A673 (cell line): ENCODE measurements at regions not wholly inside any gene's neighbourhood (a gene's known extent, or its start where the extent isn't known, plus 50 kb on each side); places are given as distances from the start of the nearest gene placed in this dataset.

ENCODE experiments used
- BruUV-seq: library from RNA; stranded (reverse); fragments of 400-500 nt; replicated peaks from 2 replicates; lab custom pipeline; 2021; lab: Mats Ljungman, UMichigan
- CTCF ChIA-PET: fragments of 300-600 bp; sonication (Branson Sonifier 250); formaldehyde crosslinking; loops from one replicate; lab custom pipeline; 2022; ENCODE audit warnings: antibody characterized with exemption; lab: Charles Lee
- POLR2A ChIA-PET: fragments of 300-600 bp; sonication (Branson Sonifier 250); formaldehyde crosslinking; loops from one replicate; lab custom pipeline; 2022; ENCODE audit warnings: antibody characterized with exemption; ENCODE audit not compliant: low non-redundant PET; lab: Charles Lee
- DNase-seq: peaks from one replicate; pipeline ENCODE4 v3.0.0-alpha.2; 2015; ENCODE audit warnings: low spot score
- H3K27ac ChIP-seq: fragments of 200-600 bp; sonication (generic); 2 replicates; pipeline ENCODE4 v1.5.1; 2016; ENCODE audit warnings: mixed run types, low read depth, mild to moderate bottlenecking, mixed read lengths, antibody characterized with exemption, low read length; ENCODE audit not compliant: poor library complexity, severe bottlenecking
- H3K27me3 ChIP-seq: fragments of 200-600 bp; sonication (generic); replicated peaks from 2 replicates; pipeline ENCODE4 v1.6.1; 2017; ENCODE audit warnings: mixed run types, low read depth, mild to moderate bottlenecking, mixed read lengths, antibody characterized with exemption, low read length; ENCODE audit not compliant: insufficient read depth, poor library complexity
- H3K36me3 ChIP-seq: fragments of 200-600 bp; sonication (generic); 2 replicates; pipeline ENCODE4 v1.6.1; 2016; ENCODE audit warnings: mixed run types, mild to moderate bottlenecking, mixed read lengths, antibody characterized with exemption, low read length; ENCODE audit not compliant: insufficient read depth, poor library complexity, severe bottlenecking
- H3K4me1 ChIP-seq: fragments of 200-600 bp; sonication (generic); 2 replicates; pipeline ENCODE4 v1.6.1; 2017; ENCODE audit warnings: mixed run types, mild to moderate bottlenecking, mixed read lengths, antibody characterized with exemption, low read length; ENCODE audit not compliant: insufficient read depth, poor library complexity, severe bottlenecking
- H3K4me3 ChIP-seq: fragments of 200-600 bp; sonication (generic); 2 replicates; pipeline ENCODE4 v1.5.1; 2016; ENCODE audit warnings: low read depth, mixed run types, mild to moderate bottlenecking, mixed read lengths, low read length; ENCODE audit not compliant: poor library complexity, severe bottlenecking
- H3K9me3 ChIP-seq: fragments of 200-600 bp; sonication (generic); 2 replicates; pipeline ENCODE4 v1.6.1; 2016; ENCODE audit warnings: mixed run types, low read depth, mild to moderate bottlenecking, mixed read lengths, antibody characterized with exemption, low read length; ENCODE audit not compliant: poor library complexity, severe bottlenecking
- EZH2 ChIP-seq: fragments of 200-600 bp; sonication (generic); IDR thresholded peaks from 2 replicates; pipeline ENCODE4 v1.6.1; 2017; ENCODE audit warnings: borderline replicate concordance, low read depth, mild to moderate bottlenecking, mixed read lengths, antibody characterized with exemption, low read length; ENCODE audit not compliant: poor library complexity, severe bottlenecking
- intact Hi-C: fragments of 100-400 bp; cut with micrococcal nuclease; formaldehyde crosslinking; loops from one replicate; pipeline ENCODE4 v1.10.0; 2022; ENCODE audit not compliant: unreplicated experiment
- TF ChIP-seq, protein P1 (sequence below): fragments of 300-800, 200-600 bp; sonication (generic); conservative IDR thresholded peaks from 2 replicates; pipeline ENCODE4 v1.5.1; 2017; ENCODE audit warnings: low read depth, mild to moderate bottlenecking, antibody characterized with exemption, low read length, moderate library complexity, mixed read lengths

DNA sequence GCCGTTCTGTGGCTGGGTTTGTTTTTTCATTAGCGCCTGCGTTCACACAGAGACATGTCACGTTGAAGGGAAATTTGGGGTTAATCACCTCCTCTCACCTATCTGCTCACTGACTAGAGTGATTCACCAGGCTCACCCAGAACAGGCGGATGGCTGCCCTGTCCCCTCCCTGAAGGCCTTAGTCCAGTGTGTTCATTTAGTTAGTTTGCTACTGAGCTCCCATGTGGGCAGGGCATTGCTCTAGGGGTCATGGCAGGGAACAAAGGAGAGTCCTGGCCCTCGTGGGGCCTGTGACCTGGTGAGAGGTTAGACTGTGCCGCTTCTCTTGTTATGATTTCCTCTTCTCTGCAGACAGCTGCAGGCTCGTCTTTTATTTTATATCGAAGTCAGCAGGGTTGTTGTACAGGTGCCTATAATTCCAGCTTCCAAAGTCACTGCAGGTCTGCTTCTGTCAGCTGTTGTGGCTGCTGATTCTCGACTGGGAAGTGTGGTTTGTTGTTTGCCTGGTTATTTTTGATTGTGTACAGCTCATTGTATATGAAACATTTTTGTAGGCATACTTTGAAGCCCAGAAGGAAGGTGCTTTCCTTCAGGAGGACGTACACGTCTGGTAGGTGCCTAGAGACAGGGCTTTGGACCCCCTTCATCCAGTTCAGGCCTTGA, 73.4 kb upstream of the GSE1 start:
- Histone ChIP-seq H3K27me3 (no peaks in the 10 kb centered on the region), H3K4me1 (peaks cover 8% of the 10 kb centered on the region), H3K36me3 (no peaks in the 10 kb centered on the region), H3K4me3 (no peak overlapping the region), H3K27ac (no peak overlapping the region), H3K9me3 (peaks cover 11% of the 10 kb centered on the region)
- BruUV-seq: no TSS peak
- no peak for DNase-seq
- POLR2A ChIA-PET: no interaction called here
- intact Hi-C loops: no loop called here
- CTCF ChIA-PET: interaction anchor here (0.6 kb wide), 1 partner anchor 13 kb away, joined by 9 read pairs; no protein-coding TSS in a partner anchor
- TF ChIP-seq, protein P1, sequence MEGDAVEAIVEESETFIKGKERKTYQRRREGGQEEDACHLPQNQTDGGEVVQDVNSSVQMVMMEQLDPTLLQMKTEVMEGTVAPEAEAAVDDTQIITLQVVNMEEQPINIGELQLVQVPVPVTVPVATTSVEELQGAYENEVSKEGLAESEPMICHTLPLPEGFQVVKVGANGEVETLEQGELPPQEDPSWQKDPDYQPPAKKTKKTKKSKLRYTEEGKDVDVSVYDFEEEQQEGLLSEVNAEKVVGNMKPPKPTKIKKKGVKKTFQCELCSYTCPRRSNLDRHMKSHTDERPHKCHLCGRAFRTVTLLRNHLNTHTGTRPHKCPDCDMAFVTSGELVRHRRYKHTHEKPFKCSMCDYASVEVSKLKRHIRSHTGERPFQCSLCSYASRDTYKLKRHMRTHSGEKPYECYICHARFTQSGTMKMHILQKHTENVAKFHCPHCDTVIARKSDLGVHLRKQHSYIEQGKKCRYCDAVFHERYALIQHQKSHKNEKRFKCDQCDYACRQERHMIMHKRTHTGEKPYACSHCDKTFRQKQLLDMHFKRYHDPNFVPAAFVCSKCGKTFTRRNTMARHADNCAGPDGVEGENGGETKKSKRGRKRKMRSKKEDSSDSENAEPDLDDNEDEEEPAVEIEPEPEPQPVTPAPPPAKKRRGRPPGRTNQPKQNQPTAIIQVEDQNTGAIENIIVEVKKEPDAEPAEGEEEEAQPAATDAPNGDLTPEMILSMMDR: no peak
- TF ChIP-seq EZH2: no peak

DNA sequence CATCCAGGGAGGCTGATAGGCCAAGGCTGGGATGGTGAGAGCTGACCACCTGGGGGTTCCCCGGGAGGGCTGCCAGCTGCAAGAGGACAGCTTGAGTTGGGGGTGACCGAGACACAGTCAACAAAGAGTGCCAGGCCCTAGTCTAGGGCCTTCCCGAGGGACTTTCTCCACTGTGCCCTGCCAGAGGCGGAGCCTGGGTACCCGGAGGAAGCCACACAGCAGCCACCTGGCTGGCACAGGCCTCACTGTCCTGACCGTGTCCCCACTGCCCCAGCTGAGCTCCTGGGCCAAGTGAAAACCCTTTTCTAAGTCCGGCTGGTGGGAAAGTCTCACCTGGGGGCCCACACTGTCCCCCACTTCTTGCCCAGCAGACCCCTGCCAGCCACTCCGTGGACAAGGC, 71.9 kb upstream of the GSE1 start:
- H3K27ac ChIP-seq: no peak overlapping the region
- H3K4me1 ChIP-seq: peaks cover 4% of the 10 kb centered on the region
- no TSS peak for BruUV-seq
- no peaks in the 10 kb centered on the region for H3K27me3 ChIP-seq
- ChIA-PET POLR2A (no interaction called here), CTCF (no interaction called here)
- no peak overlapping the region for H3K4me3 ChIP-seq
- H3K36me3 ChIP-seq: no peaks in the 10 kb centered on the region
- peaks cover 11% of the 10 kb centered on the region for H3K9me3 ChIP-seq
- intact Hi-C loops: no loop called here
- no peak for DNase-seq
- TF ChIP-seq, protein P1: no peak
- TF ChIP-seq EZH2: no peak

DNA sequence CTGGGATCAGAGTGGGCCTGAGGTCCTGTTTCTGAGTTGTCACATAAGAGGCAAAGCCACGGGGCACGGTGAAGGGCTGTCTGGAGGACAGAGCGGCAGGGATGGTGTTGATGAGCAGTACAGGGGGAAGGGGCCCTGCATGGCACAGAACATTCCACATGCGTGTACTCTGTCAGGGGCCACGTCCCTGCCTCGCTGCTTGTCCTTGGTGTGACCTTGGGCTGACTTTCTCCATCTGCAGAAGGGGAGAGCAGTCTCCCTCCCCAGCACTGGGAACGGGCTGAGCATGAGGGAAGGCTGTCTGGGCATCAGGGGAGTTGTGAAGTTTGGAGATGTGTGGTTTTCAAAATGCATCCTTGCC, 71.5 kb upstream of the GSE1 start:
- TF ChIP-seq, protein P1: no peak
- no peak for TF ChIP-seq EZH2
- CTCF ChIA-PET: no interaction called here
- H3K4me3 ChIP-seq: no peak overlapping the region
- H3K27me3 ChIP-seq: no peaks in the 10 kb centered on the region
- POLR2A ChIA-PET: no interaction called here
- H3K4me1 ChIP-seq: peaks cover under 1% of the 10 kb centered on the region
- DNase-seq: no peak
- H3K27ac ChIP-seq: no peak overlapping the region
- no peaks in the 10 kb centered on the region for H3K36me3 ChIP-seq
- intact Hi-C loops: no loop called here
- no TSS peak for BruUV-seq
- peaks cover 11% of the 10 kb centered on the region for H3K9me3 ChIP-seq
